ENCODE measurements at regions not wholly inside any gene's neighbourhood (a gene's known extent, or its start where the extent isn't known, plus 50 kb on each side); places are given as distances from the start of the nearest gene placed in this dataset.

DNA sequence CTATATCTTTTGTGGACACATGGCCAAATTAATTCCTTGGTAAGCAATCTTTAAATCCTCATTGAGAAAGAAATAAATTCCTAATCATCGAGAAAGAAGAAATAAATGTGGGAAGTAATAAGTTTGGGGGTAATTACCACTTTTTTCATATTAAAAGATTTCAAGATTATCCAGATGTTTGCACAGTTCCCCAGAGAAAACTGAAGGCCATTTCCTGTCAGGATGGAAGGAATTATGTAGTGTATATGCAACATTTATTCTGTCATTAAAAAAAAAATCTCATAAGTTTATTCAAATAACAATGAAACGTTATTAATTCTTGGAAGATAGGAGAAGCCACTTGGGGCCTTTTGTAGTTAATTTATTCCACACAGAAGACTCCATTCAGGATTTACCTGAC lies 385.6 kb upstream of the NR3C2 start:
- in situ Hi-C loops (cut with HindIII; ENCODE audit: low sequenced_read_pairs), result no loop called here

DNA sequence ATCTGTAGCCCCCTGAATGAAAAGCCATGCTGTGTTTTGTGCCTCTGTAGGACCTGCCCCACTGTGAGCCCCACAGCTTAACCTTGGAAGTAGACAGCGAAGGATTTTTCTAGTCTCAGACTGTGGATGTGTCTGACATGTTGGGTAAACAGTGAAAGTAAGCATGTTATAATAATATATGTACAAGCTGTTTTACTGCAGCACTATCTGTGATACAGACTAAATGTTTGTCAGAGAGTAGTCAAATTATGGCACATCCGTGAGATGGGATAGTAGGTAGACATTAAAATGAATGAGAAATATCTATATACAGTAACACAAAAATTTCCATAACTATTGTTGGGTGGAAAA lies 381.2 kb upstream of the NR3C2 start:
- TF ChIP-seq, protein P1, sequence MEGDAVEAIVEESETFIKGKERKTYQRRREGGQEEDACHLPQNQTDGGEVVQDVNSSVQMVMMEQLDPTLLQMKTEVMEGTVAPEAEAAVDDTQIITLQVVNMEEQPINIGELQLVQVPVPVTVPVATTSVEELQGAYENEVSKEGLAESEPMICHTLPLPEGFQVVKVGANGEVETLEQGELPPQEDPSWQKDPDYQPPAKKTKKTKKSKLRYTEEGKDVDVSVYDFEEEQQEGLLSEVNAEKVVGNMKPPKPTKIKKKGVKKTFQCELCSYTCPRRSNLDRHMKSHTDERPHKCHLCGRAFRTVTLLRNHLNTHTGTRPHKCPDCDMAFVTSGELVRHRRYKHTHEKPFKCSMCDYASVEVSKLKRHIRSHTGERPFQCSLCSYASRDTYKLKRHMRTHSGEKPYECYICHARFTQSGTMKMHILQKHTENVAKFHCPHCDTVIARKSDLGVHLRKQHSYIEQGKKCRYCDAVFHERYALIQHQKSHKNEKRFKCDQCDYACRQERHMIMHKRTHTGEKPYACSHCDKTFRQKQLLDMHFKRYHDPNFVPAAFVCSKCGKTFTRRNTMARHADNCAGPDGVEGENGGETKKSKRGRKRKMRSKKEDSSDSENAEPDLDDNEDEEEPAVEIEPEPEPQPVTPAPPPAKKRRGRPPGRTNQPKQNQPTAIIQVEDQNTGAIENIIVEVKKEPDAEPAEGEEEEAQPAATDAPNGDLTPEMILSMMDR (IDR thresholded peaks at IDR 0.05; ENCODE audit: low read depth, low read length, missing control alignments), result no peak
- in situ Hi-C loops (cut with HindIII; ENCODE audit: low sequenced_read_pairs), result no loop called here

More for the DNA sequence above, 385.6 kb upstream of the NR3C2 start:
- TF ChIP-seq, protein P1 (IDR thresholded peaks at IDR 0.05; ENCODE audit: low read depth, low read length, missing control alignments), result no peak
- H3K4me3 ChIP-seq (ENCODE audit: low read depth, low read length), result no peak overlapping the region
- no peak for DNase-seq (ENCODE audit: low read depth)

DNA sequence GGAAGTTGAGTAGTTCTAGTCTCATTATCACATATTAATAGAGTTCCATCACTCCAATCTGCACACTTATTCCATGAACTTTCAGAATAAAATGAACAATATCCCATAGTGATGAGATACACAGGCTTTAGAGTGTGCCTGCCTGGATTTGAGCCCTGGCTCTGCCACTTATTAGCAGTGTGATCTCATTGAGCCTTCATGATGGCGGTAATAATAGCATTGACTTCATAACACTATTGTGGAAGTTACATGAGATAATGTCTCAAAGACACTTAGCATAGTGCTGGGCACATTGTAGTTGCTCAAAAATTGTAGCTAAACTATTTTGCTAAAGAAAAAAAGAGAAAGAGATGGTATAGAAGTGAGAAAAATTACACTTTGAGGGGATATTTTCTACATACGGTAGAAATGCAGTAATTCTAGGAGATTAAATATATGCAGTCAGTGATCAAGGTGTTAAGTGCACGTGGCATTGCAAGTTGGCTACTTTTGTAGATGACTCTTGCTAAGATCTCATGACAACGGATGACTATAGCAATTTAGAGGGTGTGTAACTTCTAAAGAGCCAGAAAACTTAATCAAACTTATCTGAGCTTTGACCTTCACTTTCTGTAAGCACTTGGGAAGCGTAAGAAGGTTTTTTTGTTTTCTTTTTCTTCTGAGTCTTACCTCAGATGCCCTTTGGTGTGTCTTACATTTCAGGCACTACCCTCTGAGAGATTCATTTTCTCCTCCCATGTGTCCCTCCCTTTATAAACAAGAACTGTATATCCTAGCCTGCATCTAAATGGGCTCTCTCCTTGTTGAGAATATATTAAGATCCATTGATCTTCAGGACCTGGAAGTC lies 380.6 kb upstream of the NR3C2 start:
- in situ Hi-C loops (cut with HindIII; ENCODE audit: low sequenced_read_pairs), result no loop called here
- H3K4me3 ChIP-seq (ENCODE audit: low read depth, low read length), result no peak overlapping the region
- no peak for DNase-seq (ENCODE audit: low read depth)
- TF ChIP-seq, protein P1 (IDR thresholded peaks at IDR 0.05; ENCODE audit: low read depth, low read length, missing control alignments), result no peak

More for the DNA sequence above, 381.2 kb upstream of the NR3C2 start:
- DNase-seq (ENCODE audit: low read depth), result no peak
- no peak overlapping the region for H3K4me3 ChIP-seq (ENCODE audit: low read depth, low read length)

DNA sequence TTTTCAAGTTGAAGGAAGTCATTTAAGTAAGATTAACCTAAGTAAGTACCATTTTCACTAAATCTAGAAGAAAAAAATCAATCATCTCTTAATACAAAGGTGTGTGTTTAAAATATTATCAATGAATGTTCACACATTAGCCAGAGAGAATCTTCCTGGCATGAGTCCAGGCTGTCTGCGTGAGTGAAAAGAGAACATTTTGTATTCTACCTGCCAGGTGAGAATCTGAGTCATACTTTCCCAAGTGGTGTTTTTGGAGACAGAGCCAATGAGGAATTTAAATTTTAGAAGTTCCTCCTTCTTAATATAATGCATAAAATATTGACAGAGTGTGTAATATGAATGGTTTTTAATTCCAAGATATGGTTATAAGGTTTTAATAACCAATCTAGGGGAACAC lies 371.8 kb upstream of the NR3C2 start:
- TF ChIP-seq, protein P1 (IDR thresholded peaks at IDR 0.05; ENCODE audit: low read depth, low read length, missing control alignments), result no peak

DNA sequence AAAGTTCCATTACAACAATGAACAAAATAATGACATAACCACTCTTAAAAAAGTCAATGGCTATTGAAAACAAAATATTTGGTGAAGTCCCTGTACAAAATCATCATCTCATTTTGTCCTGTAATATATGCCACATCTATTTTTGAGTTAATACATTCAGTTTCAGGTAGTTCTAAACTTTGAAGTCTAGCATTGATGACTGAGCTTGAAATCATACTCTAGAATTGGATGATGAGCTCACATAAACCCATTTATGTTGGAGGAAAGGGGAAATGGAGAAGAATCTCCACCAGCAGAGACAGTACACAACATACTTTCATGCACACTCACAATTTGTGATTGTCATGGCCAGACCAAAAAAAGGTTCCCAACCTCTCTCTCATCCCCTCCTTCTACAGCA lies 371.1 kb upstream of the NR3C2 start:
- TF ChIP-seq, protein P1 (IDR thresholded peaks at IDR 0.05; ENCODE audit: low read depth, low read length, missing control alignments), result no peak

More for the DNA sequence above, 371.8 kb upstream of the NR3C2 start:
- DNase-seq (ENCODE audit: low read depth), result no peak
- in situ Hi-C loops (cut with HindIII; ENCODE audit: low sequenced_read_pairs), result no loop called here
- H3K4me3 ChIP-seq (ENCODE audit: low read depth, low read length), result no peak overlapping the region

DNA sequence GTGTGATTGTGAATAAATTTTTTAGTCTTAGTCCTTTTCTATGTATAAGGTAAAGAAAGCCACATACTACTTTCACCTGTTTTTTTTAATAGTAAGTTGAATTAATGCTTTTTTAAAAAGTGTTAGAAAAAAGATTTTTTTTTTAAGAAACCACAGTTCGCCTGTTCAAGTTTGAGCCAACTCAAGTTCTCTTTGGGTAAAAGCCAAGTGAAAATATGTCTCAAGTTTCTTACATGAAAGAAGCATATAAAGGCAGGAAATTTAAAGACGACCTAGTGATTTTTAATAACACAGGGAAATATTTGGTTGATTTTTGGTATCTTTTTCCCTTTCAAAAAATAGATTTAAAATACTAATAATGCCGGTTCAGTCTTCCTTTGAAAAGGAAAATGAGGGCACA lies 369.9 kb upstream of the NR3C2 start:
- in situ Hi-C loops (cut with HindIII; ENCODE audit: low sequenced_read_pairs), result no loop called here
- no peak for DNase-seq (ENCODE audit: low read depth)
- TF ChIP-seq, protein P1 (IDR thresholded peaks at IDR 0.05; ENCODE audit: low read depth, low read length, missing control alignments), result no peak
- H3K4me3 ChIP-seq (ENCODE audit: low read depth, low read length), result no peak overlapping the region

More for the DNA sequence above, 371.1 kb upstream of the NR3C2 start:
- no peak for DNase-seq (ENCODE audit: low read depth)
- in situ Hi-C loops (cut with HindIII; ENCODE audit: low sequenced_read_pairs), result no loop called here
- no peak overlapping the region for H3K4me3 ChIP-seq (ENCODE audit: low read depth, low read length)

Data from astrocyte of the cerebellum (primary cell).